ENCODE measurements at regions not wholly inside any gene's neighbourhood (a gene's known extent, or its start where the extent isn't known, plus 50 kb on each side); places are given as distances from the start of the nearest gene placed in this dataset.
"Not testable (repeated sequence)": the region's sequence is repeated elsewhere in the genome, so short reads cannot be mapped to it uniquely, and the experiment has no call there.

DNA sequence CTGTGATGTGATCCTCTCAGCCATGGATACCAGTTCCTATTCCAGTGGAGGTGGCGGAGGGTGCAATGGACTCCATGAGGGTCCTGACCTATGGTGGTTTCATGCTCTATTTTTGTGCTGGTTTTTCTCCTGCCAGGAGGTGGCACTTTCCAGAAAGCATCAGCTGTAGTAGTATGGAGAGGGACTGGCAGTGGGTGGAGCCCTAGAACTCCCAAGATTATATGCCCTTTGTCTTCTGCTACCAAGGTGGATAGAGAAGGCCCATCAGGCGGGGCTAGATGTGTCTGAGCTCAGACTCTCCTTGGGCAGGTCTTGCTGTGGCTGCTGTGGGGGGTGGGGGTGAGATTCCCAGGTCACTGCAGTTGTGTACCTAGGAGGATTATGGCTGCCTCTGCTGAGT, 104.5 kb upstream of the S1PR3 start:
- H3K9me3 ChIP-seq; POLR2A ChIA-PET; H3K36me3 ChIP-seq (ENCODE audit: control insufficient read depth in 2 of 2, extremely low read depth in 1 of 2, insufficient read depth in 1 of 2, low read length in 1 of 2); H3K27ac Mint-ChIP-seq; ATAC-seq (replicated peaks in 1 of 4); H3K4me3 Mint-ChIP-seq; H3K27ac ChIP-seq (ENCODE audit: low read length); CTCF ChIA-PET; H3K27me3 ChIP-seq (replicated peaks in 1 of 2; ENCODE audit: control insufficient read depth in 2 of 2, extremely low read depth in 1 of 2, insufficient read depth in 2 of 2, low read length in 1 of 2); H3K4me3 ChIP-seq (ENCODE audit: control insufficient read depth in 1 of 2, extremely low read depth in 1 of 2, low read length in 1 of 2); H3K36me3 Mint-ChIP-seq; DNase-seq: not testable (repeated sequence)
- no CpG with 5 or more reads among the region's 2 CpGs for WGBS (ENCODE audit: insufficient coverage)
- H3K4me1 ChIP-seq (ENCODE audit: control insufficient read depth in 1 of 2, extremely low read depth in 1 of 2, insufficient read depth in 2 of 2, low read length in 2 of 2) = peaks cover 3 to 19% of the 10 kb centered on the region in 2 experiments
- Mint-ChIP-seq H3K9me3 (peaks cover 4 to 28% (median 8%) of the 10 kb centered on the region in 3 donors), H3K4me1 (peaks cover 21 to 33% (median 22%) of the 10 kb centered on the region in 3 donors), H3K27me3 (peaks cover 5 to 17% of the 10 kb centered on the region in 2 donors)

DNA sequence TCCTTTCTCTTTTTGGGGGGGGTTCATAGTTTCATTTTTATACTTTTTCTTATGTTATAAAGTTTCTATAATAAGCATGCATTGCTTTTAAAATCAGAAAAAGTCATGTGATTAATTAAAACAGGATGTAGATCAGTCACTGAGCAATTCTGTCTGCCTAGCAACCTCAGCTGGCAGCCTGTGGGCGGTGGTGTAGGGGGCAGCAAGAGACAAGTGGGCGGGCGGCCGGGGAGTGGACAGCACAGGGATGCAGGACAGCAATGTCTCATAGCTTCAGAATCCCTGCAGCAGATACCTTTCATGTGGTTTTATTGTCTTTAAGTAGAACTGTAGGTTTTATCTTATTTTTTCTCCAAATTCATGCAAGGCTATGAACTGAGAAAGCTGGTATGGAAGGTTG, 101.9 kb upstream of the S1PR3 start:
- no peak for DNase-seq
- no peaks in the 10 kb centered on the region for H3K36me3 ChIP-seq (ENCODE audit: control insufficient read depth in 2 of 2, extremely low read depth in 1 of 2, insufficient read depth in 1 of 2, low read length in 1 of 2)
- Mint-ChIP-seq H3K27me3 (peaks cover 19 to 35% of the 10 kb centered on the region in 2 donors), H3K9me3 (peaks cover 0 to 11% (median 6%) of the 10 kb centered on the region in 3 donors), H3K36me3 (no peaks in the 10 kb centered on the region), H3K4me1 (peaks cover 16 to 30% (median 17%) of the 10 kb centered on the region in 3 donors), H3K4me3 (no peak overlapping the region), H3K27ac (no peak overlapping the region)
- H3K4me3 ChIP-seq (ENCODE audit: control insufficient read depth in 1 of 2, extremely low read depth in 1 of 2, low read length in 1 of 2) = no peak overlapping the region
- WGBS (ENCODE audit: insufficient coverage) = 63% methylated on average over 2 of the region's 4 CpGs
- no peaks in the 10 kb centered on the region for H3K9me3 ChIP-seq
- no peak for ATAC-seq (replicated peaks in 1 of 4)
- POLR2A ChIA-PET = no interaction called here
- CTCF ChIA-PET = no interaction called here
- no peak overlapping the region for H3K27ac ChIP-seq (ENCODE audit: low read length)
- peaks cover 3 to 19% of the 10 kb centered on the region in 2 experiments for H3K4me1 ChIP-seq (ENCODE audit: control insufficient read depth in 1 of 2, extremely low read depth in 1 of 2, insufficient read depth in 2 of 2, low read length in 2 of 2)
- H3K27me3 ChIP-seq (replicated peaks in 1 of 2; ENCODE audit: control insufficient read depth in 2 of 2, extremely low read depth in 1 of 2, insufficient read depth in 2 of 2, low read length in 1 of 2) = peaks cover 0 to 9% of the 10 kb centered on the region in 2 experiments

DNA sequence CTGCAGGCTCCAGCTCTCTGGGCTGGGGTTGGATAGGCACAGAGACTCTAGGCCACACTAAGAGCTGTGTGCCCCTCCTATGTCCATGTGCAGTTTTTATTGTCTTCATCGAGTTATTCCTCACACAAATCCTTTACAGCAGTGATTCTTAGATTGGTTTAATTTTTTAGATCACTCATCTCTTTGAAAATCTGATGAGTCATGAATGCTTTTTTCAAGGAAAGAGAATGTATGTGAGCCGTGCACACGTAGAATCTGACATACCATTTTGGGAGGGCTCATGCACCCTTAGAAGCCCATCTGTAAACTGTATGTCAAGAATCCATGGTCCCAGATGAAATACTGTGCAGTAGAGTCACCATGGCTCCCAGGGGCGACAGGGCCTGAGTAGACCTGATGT, 100.7 kb upstream of the S1PR3 start:
- no peak overlapping the region for H3K4me3 ChIP-seq (ENCODE audit: control insufficient read depth in 1 of 2, extremely low read depth in 1 of 2, low read length in 1 of 2)
- WGBS (ENCODE audit: insufficient coverage) = 94% methylated on average over 3 of the region's 4 CpGs
- H3K9me3 ChIP-seq = no peaks in the 10 kb centered on the region
- Mint-ChIP-seq H3K4me3 (no peak overlapping the region), H3K9me3 (peaks cover 0 to 10% (median 6%) of the 10 kb centered on the region in 3 donors), H3K27ac (no peak overlapping the region), H3K27me3 (peaks cover 22 to 38% of the 10 kb centered on the region in 2 donors), H3K36me3 (no peaks in the 10 kb centered on the region), H3K4me1 (peaks cover 6 to 20% (median 7%) of the 10 kb centered on the region in 3 donors)
- H3K4me1 ChIP-seq (ENCODE audit: control insufficient read depth in 1 of 2, extremely low read depth in 1 of 2, insufficient read depth in 2 of 2, low read length in 2 of 2) = peaks cover 3 to 17% of the 10 kb centered on the region in 2 experiments
- peaks cover 0 to 9% of the 10 kb centered on the region in 2 experiments for H3K27me3 ChIP-seq (replicated peaks in 1 of 2; ENCODE audit: control insufficient read depth in 2 of 2, extremely low read depth in 1 of 2, insufficient read depth in 2 of 2, low read length in 1 of 2)
- no peak overlapping the region for H3K27ac ChIP-seq (ENCODE audit: low read length)
- ChIA-PET CTCF (no interaction called here), POLR2A (no interaction called here)
- DNase-seq (no peak), ATAC-seq (replicated peaks in 1 of 4) (no peak)
- no peaks in the 10 kb centered on the region for H3K36me3 ChIP-seq (ENCODE audit: control insufficient read depth in 2 of 2, extremely low read depth in 1 of 2, insufficient read depth in 1 of 2, low read length in 1 of 2)

GRCh38 chr9:88891040-88891439, 100.2 kb upstream of the S1PR3 start:
- peaks cover 22 to 38% of the 10 kb centered on the region in 2 donors for H3K27me3 Mint-ChIP-seq
- Histone ChIP-seq H3K36me3 (ENCODE audit: control insufficient read depth in 2 of 2, extremely low read depth in 1 of 2, insufficient read depth in 1 of 2, low read length in 1 of 2) (no peaks in the 10 kb centered on the region), H3K4me1 (ENCODE audit: control insufficient read depth in 1 of 2, extremely low read depth in 1 of 2, insufficient read depth in 2 of 2, low read length in 2 of 2) (peaks cover 3 to 17% of the 10 kb centered on the region in 2 experiments), H3K9me3 (no peaks in the 10 kb centered on the region), H3K4me3 (ENCODE audit: control insufficient read depth in 1 of 2, extremely low read depth in 1 of 2, low read length in 1 of 2) (no peak overlapping the region), H3K27ac (ENCODE audit: low read length) (no peak overlapping the region), H3K27me3 (replicated peaks in 1 of 2; ENCODE audit: control insufficient read depth in 2 of 2, extremely low read depth in 1 of 2, insufficient read depth in 2 of 2, low read length in 1 of 2) (peaks cover 0 to 9% of the 10 kb centered on the region in 2 experiments)
- WGBS (ENCODE audit: insufficient coverage) = 57% methylated on average over 1 of the region's 2 CpGs
- no peaks in the 10 kb centered on the region for H3K36me3 Mint-ChIP-seq
- H3K4me1 Mint-ChIP-seq = peaks cover 6 to 16% (median 7%) of the 10 kb centered on the region in 3 donors
- ATAC-seq (replicated peaks in 1 of 4) = no peak
- ChIA-PET POLR2A (no interaction called here), CTCF (no interaction called here)
- H3K9me3 Mint-ChIP-seq = peaks cover 0 to 6% (median 3%) of the 10 kb centered on the region in 3 donors
- no peak overlapping the region for H3K4me3 Mint-ChIP-seq
- H3K27ac Mint-ChIP-seq = no peak overlapping the region
- DNase-seq = no peak

DNA sequence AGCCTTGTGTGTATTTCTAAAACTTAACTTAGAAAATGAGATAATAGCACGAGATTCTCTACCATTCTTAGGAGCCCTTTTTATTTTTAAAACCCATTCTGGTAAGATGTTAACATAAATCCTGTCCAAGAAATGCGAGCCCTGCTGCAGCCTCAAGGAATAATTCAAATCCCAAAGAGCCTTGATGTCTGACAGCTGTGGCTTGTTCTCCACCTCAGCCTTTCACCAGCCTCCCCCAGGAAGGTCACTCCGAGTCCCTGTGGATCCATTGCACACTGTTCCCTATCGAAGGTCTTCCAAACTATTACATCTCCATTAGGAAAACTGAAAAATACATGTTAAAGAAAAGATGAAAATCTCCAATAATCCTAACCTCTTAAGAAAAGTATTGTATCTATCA, 98.5 kb upstream of the S1PR3 start:
- Mint-ChIP-seq H3K9me3 (peaks cover 0 to 2% (median 0%) of the 10 kb centered on the region in 3 donors), H3K27me3 (peaks cover 20 to 38% of the 10 kb centered on the region in 2 donors), H3K4me1 (peaks cover 6 to 16% (median 7%) of the 10 kb centered on the region in 3 donors), H3K36me3 (no peaks in the 10 kb centered on the region), H3K4me3 (no peak overlapping the region), H3K27ac (no peak overlapping the region)
- Histone ChIP-seq H3K27me3 (replicated peaks in 1 of 2; ENCODE audit: control insufficient read depth in 2 of 2, extremely low read depth in 1 of 2, insufficient read depth in 2 of 2, low read length in 1 of 2) (peaks cover 0 to 9% of the 10 kb centered on the region in 2 experiments), H3K4me3 (ENCODE audit: control insufficient read depth in 1 of 2, extremely low read depth in 1 of 2, low read length in 1 of 2) (no peak overlapping the region), H3K4me1 (ENCODE audit: control insufficient read depth in 1 of 2, extremely low read depth in 1 of 2, insufficient read depth in 2 of 2, low read length in 2 of 2) (peaks cover 3 to 17% of the 10 kb centered on the region in 2 experiments), H3K36me3 (ENCODE audit: control insufficient read depth in 2 of 2, extremely low read depth in 1 of 2, insufficient read depth in 1 of 2, low read length in 1 of 2) (no peaks in the 10 kb centered on the region), H3K27ac (ENCODE audit: low read length) (no peak overlapping the region), H3K9me3 (no peaks in the 10 kb centered on the region)
- ChIA-PET CTCF (no interaction called here), POLR2A (no interaction called here)
- no peak for ATAC-seq (replicated peaks in 1 of 4)
- 86% methylated on average over 1 of the region's 4 CpGs for WGBS (ENCODE audit: insufficient coverage)
- no peak for DNase-seq

- Mint-ChIP-seq H3K36me3 (no peaks in the 10 kb centered on the region), H3K27ac (no peak overlapping the region), H3K9me3 (no peaks in the 10 kb centered on the region), H3K4me3 (no peak overlapping the region), H3K27me3 (peaks cover 25% of the 10 kb centered on the region in 2 donors), H3K4me1 (no peaks in the 10 kb centered on the region)
- Histone ChIP-seq H3K36me3 (ENCODE audit: control insufficient read depth in 2 of 2, extremely low read depth in 1 of 2, insufficient read depth in 1 of 2, low read length in 1 of 2) (no peaks in the 10 kb centered on the region), H3K27ac (ENCODE audit: low read length) (no peak overlapping the region), H3K9me3 (no peaks in the 10 kb centered on the region), H3K4me3 (ENCODE audit: control insufficient read depth in 1 of 2, extremely low read depth in 1 of 2, low read length in 1 of 2) (no peak overlapping the region), H3K4me1 (ENCODE audit: control insufficient read depth in 1 of 2, extremely low read depth in 1 of 2, insufficient read depth in 2 of 2, low read length in 2 of 2) (no peaks in the 10 kb centered on the region), H3K27me3 (replicated peaks in 1 of 2; ENCODE audit: control insufficient read depth in 2 of 2, extremely low read depth in 1 of 2, insufficient read depth in 2 of 2, low read length in 1 of 2) (peaks cover 0 to 2% of the 10 kb centered on the region in 2 experiments)
- ChIA-PET CTCF (no interaction called here), POLR2A (no interaction called here)
- no peak for ATAC-seq (replicated peaks in 1 of 4)
- no peak for DNase-seq
Observed at GRCh38 chr9:88897081-88897480, 94.2 kb upstream of the S1PR3 start.

Data from T-cell (primary cell).